ENCODE measurements at regions not wholly inside any gene's neighbourhood (a gene's known extent, or its start where the extent isn't known, plus 50 kb on each side); places are given as distances from the start of the nearest gene placed in this dataset.
A peak's percentile ranks its signal among the peaks of the same experiment; 100 is the strongest.
"Not testable (repeated sequence)": the region's sequence is repeated elsewhere in the genome, so short reads cannot be mapped to it uniquely, and the experiment has no call there.

- ATAC-seq (no peak), DNase-seq (no peak)
- H3K4me3 Mint-ChIP-seq = no peak overlapping the region
- H3K27me3 Mint-ChIP-seq (ENCODE audit: low read depth) = no peaks in the 10 kb centered on the region
- no peaks in the 10 kb centered on the region for H3K4me1 Mint-ChIP-seq (ENCODE audit: low read depth)
- ChIA-PET POLR2A (no interaction called here), CTCF (no interaction called here)
- H3K27ac Mint-ChIP-seq = no peak overlapping the region
- H3K36me3 Mint-ChIP-seq (ENCODE audit: low read depth) = no peaks in the 10 kb centered on the region
- H3K9me3 Mint-ChIP-seq (ENCODE audit: insufficient read depth) = no peaks in the 10 kb centered on the region
Measured at GRCh38 chr5:10102706-10103497, 146.8 kb downstream of the ATPSCKMT start.

GRCh38 chr5:10102235-10102634 lies 147.5 kb downstream of the ATPSCKMT start:
- H3K36me3 Mint-ChIP-seq (ENCODE audit: low read depth); H3K9me3 Mint-ChIP-seq (ENCODE audit: insufficient read depth); H3K27me3 Mint-ChIP-seq (ENCODE audit: low read depth); CTCF ChIA-PET; H3K4me1 Mint-ChIP-seq (ENCODE audit: low read depth); DNase-seq; H3K27ac Mint-ChIP-seq; H3K4me3 Mint-ChIP-seq; ATAC-seq; POLR2A ChIA-PET: not testable (repeated sequence)

GRCh38 chr5:10099548-10099947 lies 150.1 kb downstream of the ATPSCKMT start:
- Mint-ChIP-seq H3K4me1 (ENCODE audit: low read depth) (no peaks in the 10 kb centered on the region), H3K36me3 (ENCODE audit: low read depth) (no peaks in the 10 kb centered on the region), H3K9me3 (ENCODE audit: insufficient read depth) (peaks cover 1% of the 10 kb centered on the region), H3K27ac (no peak overlapping the region), H3K27me3 (ENCODE audit: low read depth) (no peaks in the 10 kb centered on the region), H3K4me3 (no peak overlapping the region)
- CTCF ChIA-PET = no interaction called here
- ATAC-seq = no peak
- POLR2A ChIA-PET = no interaction called here
- DNase-seq = no peak

DNA sequence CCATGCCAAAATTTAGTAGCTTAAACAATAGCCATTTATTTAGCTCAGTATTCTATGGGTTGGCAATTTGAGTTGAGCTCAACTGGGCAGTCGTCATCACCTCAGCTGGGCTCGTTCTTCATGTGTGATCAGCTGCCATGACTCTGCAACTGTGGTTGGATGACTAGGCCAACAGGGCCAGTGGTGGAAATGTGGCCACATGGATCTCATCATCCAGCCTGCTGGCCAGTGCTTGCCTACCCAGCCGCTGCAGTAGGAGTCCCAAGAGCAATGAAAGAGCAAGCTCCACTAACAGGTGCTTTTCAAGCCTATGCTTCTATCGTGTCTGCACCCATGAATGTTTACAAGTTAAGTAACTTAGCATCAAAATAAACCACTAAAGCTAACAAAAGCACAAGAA lies 158.0 kb downstream of the ATPSCKMT start:
- Mint-ChIP-seq H3K4me1 (ENCODE audit: low read depth) (no peaks in the 10 kb centered on the region), H3K27ac (no peak overlapping the region), H3K9me3 (ENCODE audit: insufficient read depth) (peaks cover 7% of the 10 kb centered on the region), H3K36me3 (ENCODE audit: low read depth) (no peaks in the 10 kb centered on the region), H3K27me3 (ENCODE audit: low read depth) (no peaks in the 10 kb centered on the region), H3K4me3 (no peak overlapping the region)
- peak; percentile 3 for DNase-seq
- POLR2A ChIA-PET = no interaction called here
- no peak for ATAC-seq
- CTCF ChIA-PET = no interaction called here

DNA sequence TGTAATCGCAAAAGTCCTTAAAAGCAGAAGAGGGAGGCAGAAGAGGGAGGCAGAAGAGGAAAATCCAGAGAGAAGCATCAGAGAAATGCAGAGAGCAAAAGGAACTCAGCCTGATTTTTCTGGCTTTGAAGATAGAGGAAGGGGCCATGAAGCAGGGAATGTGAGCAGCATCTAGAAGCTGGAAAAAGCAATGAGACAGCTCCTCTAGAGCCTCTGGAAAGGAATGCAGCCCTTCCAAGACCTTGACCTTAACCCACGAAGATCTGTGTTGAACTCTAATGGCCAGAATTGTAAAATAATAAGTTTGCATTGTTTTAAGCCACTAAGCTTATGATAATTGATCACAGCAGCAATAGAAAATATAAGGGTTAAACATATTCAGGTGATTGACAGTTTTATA lies 159.6 kb downstream of the ATPSCKMT start:
- no peak overlapping the region for H3K27ac Mint-ChIP-seq
- H3K27me3 Mint-ChIP-seq (ENCODE audit: low read depth) = no peaks in the 10 kb centered on the region
- ChIA-PET POLR2A (no interaction called here), CTCF (no interaction called here)
- peaks cover 7% of the 10 kb centered on the region for H3K9me3 Mint-ChIP-seq (ENCODE audit: insufficient read depth)
- ATAC-seq = no peak
- H3K4me1 Mint-ChIP-seq (ENCODE audit: low read depth) = no peaks in the 10 kb centered on the region
- H3K4me3 Mint-ChIP-seq = no peak overlapping the region
- peak; percentile 1 for DNase-seq
- H3K36me3 Mint-ChIP-seq (ENCODE audit: low read depth) = no peaks in the 10 kb centered on the region

- Mint-ChIP-seq H3K36me3 (ENCODE audit: low read depth) (no peaks in the 10 kb centered on the region), H3K9me3 (ENCODE audit: insufficient read depth) (no peaks in the 10 kb centered on the region), H3K4me3 (no peak overlapping the region), H3K27ac (no peak overlapping the region), H3K4me1 (ENCODE audit: low read depth) (no peaks in the 10 kb centered on the region), H3K27me3 (ENCODE audit: low read depth) (no peaks in the 10 kb centered on the region)
- ATAC-seq = no peak
- ChIA-PET CTCF (no interaction called here), POLR2A (no interaction called here)
- DNase-seq = no peak
Measured at GRCh38 chr5:10085185-10085584, 164.5 kb downstream of the ATPSCKMT start.

DNA sequence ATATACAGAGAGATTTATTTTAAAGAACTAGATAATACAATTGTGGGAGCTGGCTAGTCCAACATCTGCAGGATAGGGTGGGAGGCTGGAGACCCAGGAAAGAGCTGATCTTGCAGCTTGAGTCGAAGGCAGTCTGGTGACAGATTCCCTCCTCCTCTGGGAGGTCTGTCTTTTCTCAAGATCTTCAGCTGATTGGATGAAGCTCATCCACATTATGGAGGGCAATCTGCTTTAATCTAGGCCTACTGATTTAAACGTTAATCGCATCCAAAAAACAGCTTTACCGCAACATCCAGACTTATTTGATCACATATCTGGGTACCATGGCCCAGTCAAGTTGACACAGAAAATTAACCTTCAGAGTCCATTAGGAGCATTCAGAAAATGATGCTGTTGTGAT lies 168.1 kb downstream of the ATPSCKMT start:
- H3K9me3 Mint-ChIP-seq (ENCODE audit: insufficient read depth) = no peaks in the 10 kb centered on the region
- CTCF ChIA-PET = no interaction called here
- DNase-seq (no peak), ATAC-seq (no peak)
- H3K4me1 Mint-ChIP-seq (ENCODE audit: low read depth) = no peaks in the 10 kb centered on the region
- H3K27me3 Mint-ChIP-seq (ENCODE audit: low read depth) = no peaks in the 10 kb centered on the region
- no peak overlapping the region for H3K27ac Mint-ChIP-seq
- H3K4me3 Mint-ChIP-seq = no peak overlapping the region
- H3K36me3 Mint-ChIP-seq (ENCODE audit: low read depth) = no peaks in the 10 kb centered on the region
- POLR2A ChIA-PET = no interaction called here

DNA sequence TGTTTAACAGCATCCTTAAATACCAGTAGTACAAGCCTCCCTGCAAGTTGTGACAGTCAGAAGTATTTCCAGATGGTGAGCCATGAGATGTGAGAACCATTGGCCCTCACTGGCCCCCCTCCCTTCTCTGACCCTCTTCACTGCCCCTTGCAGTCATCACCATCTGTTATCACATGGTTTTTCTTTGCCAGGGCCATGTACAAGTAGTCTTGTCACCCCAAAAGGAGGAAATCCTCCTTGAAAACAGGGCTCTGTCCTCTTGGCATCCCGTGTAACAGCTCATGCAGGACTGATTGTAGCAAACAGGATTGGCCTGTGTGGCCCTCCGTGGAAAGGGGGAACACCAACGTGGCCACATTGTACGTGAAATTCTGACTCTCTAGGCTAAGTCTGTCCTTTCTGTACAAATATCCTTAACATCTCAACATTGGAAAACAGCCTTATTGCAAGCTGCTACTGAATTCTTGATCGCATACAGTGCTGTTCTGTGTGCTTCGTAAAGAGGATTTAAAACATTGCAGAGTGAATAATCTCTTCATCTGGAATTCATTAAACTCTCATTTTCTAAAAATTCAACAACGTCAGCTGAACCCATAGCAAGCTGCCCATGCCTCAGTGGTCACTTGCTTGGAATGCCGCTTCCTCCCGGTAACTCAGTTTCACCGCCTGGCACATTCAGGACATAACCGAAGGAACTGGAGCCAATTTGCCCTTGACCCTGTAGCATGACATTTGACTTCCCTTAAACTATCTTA lies 171.7 kb downstream of the ATPSCKMT start:
- Mint-ChIP-seq H3K27ac (no peak overlapping the region), H3K9me3 (ENCODE audit: insufficient read depth) (no peaks in the 10 kb centered on the region), H3K36me3 (ENCODE audit: low read depth) (no peaks in the 10 kb centered on the region), H3K4me1 (ENCODE audit: low read depth) (no peaks in the 10 kb centered on the region), H3K4me3 (no peak overlapping the region), H3K27me3 (ENCODE audit: low read depth) (no peaks in the 10 kb centered on the region)
- DNase-seq = no peak
- ATAC-seq = no peak
- ChIA-PET POLR2A (no interaction called here), CTCF (no interaction called here)

GRCh38 chr5:10073441-10074104 lies 176.1 kb downstream of the ATPSCKMT start:
- CTCF ChIA-PET = no interaction called here
- Mint-ChIP-seq H3K27me3 (ENCODE audit: low read depth) (no peaks in the 10 kb centered on the region), H3K4me3 (no peak overlapping the region), H3K9me3 (ENCODE audit: insufficient read depth) (no peaks in the 10 kb centered on the region), H3K4me1 (ENCODE audit: low read depth) (no peaks in the 10 kb centered on the region), H3K36me3 (ENCODE audit: low read depth) (no peaks in the 10 kb centered on the region), H3K27ac (no peak overlapping the region)
- no peak for DNase-seq
- POLR2A ChIA-PET = no interaction called here
- ATAC-seq = no peak

DNA sequence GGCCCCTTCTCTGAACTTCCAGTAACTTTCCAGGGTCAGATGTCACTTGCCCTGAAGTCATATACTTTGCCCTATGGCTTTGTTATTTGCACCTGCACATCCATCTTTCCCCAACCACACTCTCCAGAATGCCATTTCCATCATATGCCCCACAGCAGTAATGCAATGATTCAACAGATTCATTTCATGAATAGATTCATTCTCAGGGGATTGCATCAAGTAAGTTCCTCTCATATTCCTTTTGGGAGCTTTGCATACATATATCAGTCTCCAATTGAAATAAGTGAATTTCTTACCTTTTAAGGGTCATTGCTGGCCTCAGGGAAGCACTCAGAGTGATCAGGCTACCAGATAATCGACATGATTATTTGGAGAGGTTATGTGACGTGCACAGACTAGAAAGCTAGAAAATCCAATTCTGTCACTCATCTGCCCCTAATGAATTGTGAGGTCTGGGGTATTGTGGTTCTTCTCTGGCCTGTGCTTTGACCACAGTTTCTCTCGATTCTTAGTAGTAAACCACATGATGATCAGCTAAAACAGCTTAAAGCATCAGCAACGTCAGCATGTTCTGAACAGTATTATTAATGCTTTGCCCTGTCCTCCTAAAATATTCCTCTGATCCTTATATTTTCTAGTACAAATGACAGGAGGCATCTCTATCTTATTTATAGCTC lies 179.9 kb downstream of the ATPSCKMT start:
- no peak overlapping the region for H3K27ac Mint-ChIP-seq
- no peaks in the 10 kb centered on the region for H3K36me3 Mint-ChIP-seq (ENCODE audit: low read depth)
- H3K9me3 Mint-ChIP-seq (ENCODE audit: insufficient read depth) = no peaks in the 10 kb centered on the region
- H3K4me3 Mint-ChIP-seq = no peak overlapping the region
- POLR2A ChIA-PET = no interaction called here
- ATAC-seq (no peak), DNase-seq (no peak)
- no peaks in the 10 kb centered on the region for H3K27me3 Mint-ChIP-seq (ENCODE audit: low read depth)
- CTCF ChIA-PET = no interaction called here
- no peaks in the 10 kb centered on the region for H3K4me1 Mint-ChIP-seq (ENCODE audit: low read depth)

- ChIA-PET POLR2A (no interaction called here), CTCF (no interaction called here)
- Mint-ChIP-seq H3K27me3 (ENCODE audit: low read depth) (no peaks in the 10 kb centered on the region), H3K4me3 (no peak overlapping the region), H3K9me3 (ENCODE audit: insufficient read depth) (no peaks in the 10 kb centered on the region), H3K36me3 (ENCODE audit: low read depth) (no peaks in the 10 kb centered on the region), H3K4me1 (ENCODE audit: low read depth) (no peaks in the 10 kb centered on the region), H3K27ac (no peak overlapping the region)
- no peak for DNase-seq
- no peak for ATAC-seq
Measured at GRCh38 chr5:10065428-10066000, 184.2 kb downstream of the ATPSCKMT start.
